MM.1S (cell line): ENCODE measurements at regions not wholly inside any gene's neighbourhood (a gene's known extent, or its start where the extent isn't known, plus 50 kb on each side); places are given as distances from the start of the nearest gene placed in this dataset.

Experiments used
- DNase-seq: peaks from one replicate; pipeline ENCODE4 v3.0.0-alpha.2; 2015
- H2AFZ ChIP-seq: fragments of 300-600 bp; sonication (generic); 2 replicates; pipeline ENCODE4 v1.6.0; 2016; ENCODE audit warnings: antibody characterized with exemption, low read length
- H3F3A ChIP-seq: fragments of 300-600 bp; sonication (generic); 2 replicates; pipeline ENCODE4 v1.6.1; 2016; ENCODE audit warnings: mild to moderate bottlenecking, antibody characterized with exemption, low read length, moderate library complexity, mixed read lengths; ENCODE audit not compliant: insufficient read depth
- H3K27ac ChIP-seq: fragments of 300-600 bp; sonication (generic); 2 replicates; pipeline ENCODE4 v1.5.1; 2016; ENCODE audit warnings: mild to moderate bottlenecking, low read length
- H3K27me3 ChIP-seq: fragments of 300-600 bp; sonication (generic); replicated peaks from 2 replicates; pipeline ENCODE4 v1.6.0; 2016; ENCODE audit warnings: low read length; ENCODE audit not compliant: insufficient read depth
- H3K36me3 ChIP-seq: fragments of 300-600 bp; sonication (generic); replicated peaks from 2 replicates; pipeline ENCODE4 v1.6.1; 2016; ENCODE audit warnings: mild to moderate bottlenecking, low read length, mixed read lengths; ENCODE audit not compliant: insufficient read depth
- H3K4me1 ChIP-seq: fragments of 300-600 bp; sonication (generic); 2 replicates; pipeline ENCODE4 v1.6.1; 2016; ENCODE audit warnings: low read length, mixed read lengths
- H3K4me2 ChIP-seq: fragments of 300-600 bp; sonication (generic); 2 replicates; pipeline ENCODE4 v1.6.0; 2016; ENCODE audit warnings: low read depth, low read length
- H3K4me3 ChIP-seq: fragments of 300-600 bp; sonication (generic); 2 replicates; pipeline ENCODE4 v1.5.1; 2016; ENCODE audit warnings: low read length, mixed read lengths
- H3K79me2 ChIP-seq: fragments of 300-600 bp; sonication (generic); 2 replicates; pipeline ENCODE4 v1.6.1; 2016; ENCODE audit warnings: mixed run types, low read length, mixed read lengths
- H3K9ac ChIP-seq: fragments of 300-600 bp; sonication (generic); 2 replicates; pipeline ENCODE4 v1.6.1; 2016; ENCODE audit warnings: low read length, mixed read lengths
- H3K9me2 ChIP-seq: fragments of 300-600 bp; sonication (generic); replicated peaks from 2 replicates; pipeline ENCODE4 v1.6.1; 2016; ENCODE audit warnings: mild to moderate bottlenecking, low read length, mixed read lengths; ENCODE audit not compliant: insufficient read depth
- H3K9me3 ChIP-seq: fragments of 300-600 bp; sonication (generic); replicated peaks from 2 replicates; pipeline ENCODE4 v1.6.1; 2016; ENCODE audit warnings: mild to moderate bottlenecking, low read length, mixed read lengths; ENCODE audit not compliant: insufficient read depth
- H4K20me1 ChIP-seq: fragments of 300-600 bp; sonication (generic); 2 replicates; pipeline ENCODE4 v1.6.1; 2016; ENCODE audit warnings: mild to moderate bottlenecking, low read length, moderate library complexity, mixed read lengths; ENCODE audit not compliant: insufficient read depth
- EZH2 ChIP-seq: fragments of 300-600 bp; sonication (generic); optimal IDR thresholded peaks from 2 replicates; pipeline ENCODE3; 2017; ENCODE audit warnings: low read depth, mild to moderate bottlenecking, antibody characterized with exemption, low read length, mixed read lengths
- EZH2phosphoT487 ChIP-seq: fragments of 300-600 bp; sonication (generic); IDR thresholded peaks from 2 replicates; pipeline ENCODE4 v1.6.1; 2018; ENCODE audit warnings: antibody characterized with exemption, low read length
- TF ChIP-seq, protein P1 (sequence below): fragments of 300-600 bp; sonication (generic); IDR thresholded peaks from 2 replicates; pipeline ENCODE4 v1.5.1; 2016; ENCODE audit warnings: antibody characterized with exemption, low read length, mixed read lengths

DNA sequence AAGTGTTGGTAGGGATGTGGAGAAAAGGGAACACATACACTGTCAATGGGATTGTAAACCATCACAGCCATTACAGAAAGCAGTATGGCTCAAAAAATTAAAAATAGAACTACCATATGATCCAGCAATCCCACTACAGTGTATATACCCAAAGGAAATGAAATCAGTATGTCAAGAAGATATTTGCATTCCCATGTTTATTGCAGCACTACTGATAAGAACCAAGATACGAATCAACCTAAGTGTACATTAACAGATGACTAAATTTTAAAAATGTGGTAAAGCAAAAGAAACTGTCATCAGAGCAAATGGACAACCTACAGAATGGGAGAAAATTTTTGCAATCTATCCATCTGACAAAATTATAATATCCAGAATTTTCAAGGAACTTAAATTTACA is 290.4 kb downstream of the IPMK start:
- H3K4me2 ChIP-seq: no peak overlapping the region
- DNase-seq: no peak
- no peaks in the 10 kb centered on the region for H3K9me3 ChIP-seq
- no peaks in the 10 kb centered on the region for H4K20me1 ChIP-seq
- no peak overlapping the region for H3K4me3 ChIP-seq
- TF ChIP-seq EZH2phosphoT487 (no peak), EZH2 (no peak)
- TF ChIP-seq, protein P1, sequence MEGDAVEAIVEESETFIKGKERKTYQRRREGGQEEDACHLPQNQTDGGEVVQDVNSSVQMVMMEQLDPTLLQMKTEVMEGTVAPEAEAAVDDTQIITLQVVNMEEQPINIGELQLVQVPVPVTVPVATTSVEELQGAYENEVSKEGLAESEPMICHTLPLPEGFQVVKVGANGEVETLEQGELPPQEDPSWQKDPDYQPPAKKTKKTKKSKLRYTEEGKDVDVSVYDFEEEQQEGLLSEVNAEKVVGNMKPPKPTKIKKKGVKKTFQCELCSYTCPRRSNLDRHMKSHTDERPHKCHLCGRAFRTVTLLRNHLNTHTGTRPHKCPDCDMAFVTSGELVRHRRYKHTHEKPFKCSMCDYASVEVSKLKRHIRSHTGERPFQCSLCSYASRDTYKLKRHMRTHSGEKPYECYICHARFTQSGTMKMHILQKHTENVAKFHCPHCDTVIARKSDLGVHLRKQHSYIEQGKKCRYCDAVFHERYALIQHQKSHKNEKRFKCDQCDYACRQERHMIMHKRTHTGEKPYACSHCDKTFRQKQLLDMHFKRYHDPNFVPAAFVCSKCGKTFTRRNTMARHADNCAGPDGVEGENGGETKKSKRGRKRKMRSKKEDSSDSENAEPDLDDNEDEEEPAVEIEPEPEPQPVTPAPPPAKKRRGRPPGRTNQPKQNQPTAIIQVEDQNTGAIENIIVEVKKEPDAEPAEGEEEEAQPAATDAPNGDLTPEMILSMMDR: no peak
- H3K9me2 ChIP-seq: no peaks in the 10 kb centered on the region
- H3K27ac ChIP-seq: no peak overlapping the region
- H3K36me3 ChIP-seq: no peaks in the 10 kb centered on the region
- H3F3A ChIP-seq: no peaks in the 10 kb centered on the region
- no peaks in the 10 kb centered on the region for H3K79me2 ChIP-seq
- no peaks in the 10 kb centered on the region for H3K4me1 ChIP-seq
- no peak overlapping the region for H3K9ac ChIP-seq
- H3K27me3 ChIP-seq: no peaks in the 10 kb centered on the region
- no peak overlapping the region for H2AFZ ChIP-seq

DNA sequence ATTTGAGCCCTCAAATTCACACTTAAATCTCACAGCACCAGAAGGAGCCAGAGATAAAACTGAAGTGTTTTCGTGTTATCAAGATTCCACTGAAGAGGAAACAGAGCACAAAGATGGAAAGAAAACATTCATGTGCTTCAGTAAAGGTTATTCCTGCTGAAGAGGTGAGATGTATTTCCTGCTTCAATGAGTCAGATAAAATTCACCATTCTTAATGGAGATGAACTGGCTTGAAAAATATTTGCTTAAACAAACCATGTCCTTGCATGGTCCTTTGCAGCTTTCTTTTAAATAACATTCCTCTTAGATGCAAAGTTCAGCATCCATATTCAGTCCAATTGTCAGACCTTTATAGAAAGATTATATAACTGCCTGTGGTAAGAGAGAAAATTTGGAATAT is 294.2 kb downstream of the IPMK start:
- TF ChIP-seq EZH2phosphoT487 (no peak), EZH2 (no peak)
- TF ChIP-seq, protein P1: no peak
- H3K4me2 ChIP-seq: no peak overlapping the region
- no peaks in the 10 kb centered on the region for H3K79me2 ChIP-seq
- no peaks in the 10 kb centered on the region for H3F3A ChIP-seq
- no peak overlapping the region for H3K9ac ChIP-seq
- no peaks in the 10 kb centered on the region for H3K9me2 ChIP-seq
- no peak overlapping the region for H2AFZ ChIP-seq
- H4K20me1 ChIP-seq: no peaks in the 10 kb centered on the region
- H3K36me3 ChIP-seq: no peaks in the 10 kb centered on the region
- H3K27ac ChIP-seq: no peak overlapping the region
- no peaks in the 10 kb centered on the region for H3K9me3 ChIP-seq
- DNase-seq: no peak
- no peaks in the 10 kb centered on the region for H3K27me3 ChIP-seq
- H3K4me3 ChIP-seq: no peak overlapping the region
- peaks cover 5% of the 10 kb centered on the region for H3K4me1 ChIP-seq

DNA sequence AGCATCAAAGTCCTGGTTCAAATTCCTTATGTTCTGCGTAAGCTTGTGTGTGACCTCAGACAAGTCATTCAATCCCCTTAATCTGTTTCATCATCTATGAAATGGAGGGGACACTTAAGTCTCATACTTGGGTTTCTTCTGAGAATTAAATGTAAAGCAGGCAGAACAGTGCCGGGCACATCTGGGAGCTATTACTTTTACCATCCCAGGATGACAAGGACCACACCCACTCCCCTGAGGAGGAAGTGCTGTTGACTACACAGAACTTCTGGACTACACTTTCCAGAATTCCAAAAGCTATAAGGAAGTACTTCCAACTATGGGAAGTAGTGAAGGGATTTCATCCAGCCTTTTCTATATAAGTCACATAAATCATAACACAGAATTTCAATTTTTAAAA is 294.9 kb downstream of the IPMK start:
- Histone ChIP-seq H3K27ac (no peak overlapping the region), H3K4me1 (peaks cover 5% of the 10 kb centered on the region), H3K9ac (no peak overlapping the region), H3K4me3 (no peak overlapping the region), H3K79me2 (no peaks in the 10 kb centered on the region), H3K36me3 (no peaks in the 10 kb centered on the region), H3K9me3 (no peaks in the 10 kb centered on the region), H2AFZ (no peak overlapping the region), H3K9me2 (no peaks in the 10 kb centered on the region), H4K20me1 (no peaks in the 10 kb centered on the region), H3K27me3 (no peaks in the 10 kb centered on the region), H3F3A (no peaks in the 10 kb centered on the region), H3K4me2 (no peak overlapping the region)
- no peak for DNase-seq
- no peak for TF ChIP-seq EZH2phosphoT487
- TF ChIP-seq EZH2: no peak
- TF ChIP-seq, protein P1: no peak
